HG03469 (cell line): ENCODE measurements at regions not wholly inside any gene's neighbourhood (a gene's known extent, or its start where the extent isn't known, plus 50 kb on each side); places are given as distances from the start of the nearest gene placed in this dataset.
"Not testable (repeated sequence)": the region's sequence is repeated elsewhere in the genome, so short reads cannot be mapped to it uniquely, and the experiment has no call there.

Experiments used
- ATAC-seq: cut with Tn5 transposase; IDR thresholded peaks from one replicate; pipeline ENCODE4 v1.9.1; 2021; ENCODE audit warnings: mild to moderate bottlenecking, moderate library complexity, moderate number of reproducible peaks; ENCODE audit not compliant: unreplicated experiment

DNA sequence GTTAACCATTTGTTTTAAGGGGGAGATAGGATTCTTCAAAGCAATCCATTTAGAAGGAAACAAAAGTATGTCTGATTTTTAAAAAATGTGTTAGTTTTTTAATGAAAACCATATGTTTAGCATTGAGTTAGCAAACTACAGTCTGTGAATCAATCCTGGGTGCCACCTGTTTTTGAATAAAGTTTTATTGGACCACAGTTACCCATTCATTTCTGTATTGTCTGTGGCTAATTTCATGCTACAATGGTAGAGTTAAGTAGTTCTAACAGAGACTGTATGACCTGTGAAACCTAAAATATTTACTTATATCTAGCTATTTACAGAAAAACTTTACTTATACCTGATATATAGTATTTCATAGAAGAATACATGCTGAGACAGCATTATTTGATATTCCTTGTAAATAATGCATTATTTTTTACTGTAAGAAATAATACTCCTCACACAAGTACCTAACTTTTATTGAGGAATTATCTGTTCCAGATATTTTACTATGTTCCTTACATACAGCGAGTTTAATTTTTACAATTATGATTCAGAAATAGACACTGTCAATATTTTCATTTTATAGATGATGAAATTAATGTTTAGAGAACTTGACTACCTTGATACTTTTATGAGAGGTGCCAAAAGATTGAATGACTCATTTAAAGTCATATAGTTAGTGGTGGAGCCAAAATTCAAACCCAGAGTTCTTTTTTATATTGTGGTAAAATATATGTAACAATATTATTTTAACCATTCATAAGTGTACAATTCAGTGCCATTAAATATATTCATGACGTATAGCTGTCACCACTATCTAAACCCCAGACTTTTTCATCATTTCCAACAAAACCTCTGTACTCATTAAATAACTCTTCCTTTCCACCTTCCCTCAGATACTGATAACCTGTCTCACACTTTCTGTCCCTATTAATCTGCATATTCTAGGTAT is 122.0 kb downstream of the GLUD2 start:
- no peak for ATAC-seq

DNA sequence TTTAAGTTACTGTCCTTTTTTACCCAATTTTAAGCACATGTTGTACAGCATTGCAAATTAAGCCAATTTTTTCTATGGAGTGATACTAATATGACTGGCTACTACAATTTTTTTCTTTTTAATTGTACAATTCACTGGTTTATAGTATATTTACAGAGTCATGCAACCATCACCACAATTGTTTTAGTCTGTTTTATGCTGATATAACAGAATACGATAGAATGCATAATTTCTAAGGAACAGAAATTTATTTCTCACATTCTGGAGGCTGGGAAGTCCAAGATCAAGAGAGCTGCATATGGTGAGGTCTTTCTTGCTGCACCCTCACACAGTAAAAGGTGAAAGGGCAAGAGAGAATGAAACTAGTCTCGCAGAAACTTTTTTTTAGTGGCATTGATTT is 125.3 kb downstream of the GLUD2 start:
- ATAC-seq: no peak

DNA sequence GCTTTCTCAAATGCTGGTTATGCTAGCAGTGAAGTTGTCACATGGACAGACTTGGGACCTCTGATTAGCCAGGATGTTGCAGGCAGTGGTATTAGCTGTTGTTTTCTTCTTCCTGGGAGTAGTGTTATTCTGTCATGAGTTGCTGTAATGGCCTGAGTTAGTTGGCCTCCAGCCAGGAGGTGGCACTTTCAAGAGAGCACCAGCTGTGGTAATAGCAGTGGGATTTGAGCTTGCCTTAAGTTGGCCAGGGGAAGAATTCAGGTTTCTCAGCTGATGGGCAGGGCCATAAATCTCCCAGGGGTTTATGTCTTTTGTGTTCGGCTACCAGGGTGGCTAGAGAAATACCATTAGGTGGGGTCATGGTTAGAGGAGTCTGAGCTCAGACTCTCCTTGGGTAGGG is 132.6 kb downstream of the GLUD2 start:
- no peak for ATAC-seq

DNA sequence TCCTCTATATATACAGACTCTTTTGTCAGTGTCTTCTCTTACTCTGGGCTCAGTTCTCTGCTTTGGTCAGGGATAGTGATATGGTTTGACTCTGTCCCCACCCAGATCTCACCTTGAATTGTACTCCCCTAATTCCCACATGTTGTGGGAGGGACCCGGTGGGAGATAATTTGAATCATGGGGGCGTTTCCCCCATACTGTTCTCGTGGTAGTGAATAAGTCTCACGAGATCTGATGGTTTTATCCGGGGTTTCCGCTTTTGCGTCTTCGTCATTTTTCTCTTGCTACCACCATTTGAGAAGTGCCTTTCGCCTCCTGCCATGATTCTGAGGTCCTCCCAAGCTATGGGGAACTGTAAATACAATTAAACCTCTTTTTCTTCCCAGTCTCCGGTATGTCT is 144.4 kb downstream of the GLUD2 start:
- no peak for ATAC-seq

DNA sequence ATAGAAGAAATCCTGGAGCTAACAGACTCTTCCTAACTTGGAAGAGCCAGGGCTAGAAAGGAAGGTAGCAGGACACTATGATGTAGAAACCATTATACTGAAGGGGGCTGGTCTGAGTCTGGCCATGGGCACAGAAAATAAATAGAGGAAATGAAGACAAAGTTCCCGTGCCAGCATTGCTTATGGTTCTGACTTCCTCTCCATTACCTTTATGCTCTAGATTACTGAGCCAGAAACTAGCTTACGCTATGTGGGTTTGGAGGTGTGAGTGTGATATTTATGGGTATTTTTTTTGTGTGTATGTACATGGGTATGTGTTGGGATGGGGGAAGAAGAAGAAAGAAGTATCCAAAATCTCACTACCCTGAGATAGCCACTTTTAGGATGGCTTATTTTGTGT is 148.3 kb downstream of the GLUD2 start:
- ATAC-seq: no peak

DNA sequence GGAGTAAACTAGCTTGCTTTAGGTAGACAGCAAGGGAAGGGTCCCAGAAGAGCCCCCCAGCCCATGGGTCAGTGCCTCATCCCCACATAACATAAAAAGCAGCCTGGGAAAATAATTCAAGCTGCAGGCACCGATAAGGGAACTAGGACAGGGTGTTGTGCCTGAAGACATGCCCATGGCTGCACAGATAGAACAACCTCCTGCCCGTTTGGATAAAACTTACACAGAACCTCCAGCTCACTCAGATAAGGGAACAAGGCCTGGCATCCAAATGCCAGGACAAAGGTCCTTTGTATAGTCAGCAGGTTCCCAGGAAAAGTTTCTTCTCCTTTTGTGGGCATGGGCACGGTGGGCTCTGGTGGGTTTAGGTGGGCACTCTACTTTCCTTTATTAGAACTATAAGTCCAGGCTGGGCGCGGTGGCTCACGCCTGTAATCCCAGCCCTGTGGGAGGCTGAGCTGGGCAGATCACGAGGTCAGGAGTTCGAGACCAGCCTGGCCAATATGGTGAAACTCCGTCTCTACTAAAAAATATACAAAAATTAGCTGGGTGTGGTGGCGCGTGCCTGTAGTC is 149.5 kb downstream of the GLUD2 start:
- not testable (repeated sequence) for ATAC-seq

DNA sequence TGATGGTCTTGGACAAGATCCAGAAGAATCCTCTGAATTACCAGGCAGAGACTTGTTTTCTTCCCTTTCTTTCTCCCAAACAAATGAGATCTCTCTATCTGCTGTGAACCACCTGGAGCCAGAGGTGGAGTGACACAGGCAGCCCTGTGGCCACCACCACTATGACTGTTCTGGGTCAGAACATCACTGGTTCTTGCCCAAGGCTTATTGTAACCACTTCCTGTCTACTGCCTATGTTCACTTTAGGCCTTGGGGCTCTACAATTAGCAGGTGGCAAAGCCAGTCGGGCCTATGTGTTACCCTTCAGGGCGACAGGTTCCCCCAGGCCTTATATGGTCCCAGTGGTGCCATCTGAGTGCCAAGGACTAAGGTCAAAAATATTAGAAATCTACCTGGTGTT is 161.2 kb downstream of the GLUD2 start:
- ATAC-seq: no peak

DNA sequence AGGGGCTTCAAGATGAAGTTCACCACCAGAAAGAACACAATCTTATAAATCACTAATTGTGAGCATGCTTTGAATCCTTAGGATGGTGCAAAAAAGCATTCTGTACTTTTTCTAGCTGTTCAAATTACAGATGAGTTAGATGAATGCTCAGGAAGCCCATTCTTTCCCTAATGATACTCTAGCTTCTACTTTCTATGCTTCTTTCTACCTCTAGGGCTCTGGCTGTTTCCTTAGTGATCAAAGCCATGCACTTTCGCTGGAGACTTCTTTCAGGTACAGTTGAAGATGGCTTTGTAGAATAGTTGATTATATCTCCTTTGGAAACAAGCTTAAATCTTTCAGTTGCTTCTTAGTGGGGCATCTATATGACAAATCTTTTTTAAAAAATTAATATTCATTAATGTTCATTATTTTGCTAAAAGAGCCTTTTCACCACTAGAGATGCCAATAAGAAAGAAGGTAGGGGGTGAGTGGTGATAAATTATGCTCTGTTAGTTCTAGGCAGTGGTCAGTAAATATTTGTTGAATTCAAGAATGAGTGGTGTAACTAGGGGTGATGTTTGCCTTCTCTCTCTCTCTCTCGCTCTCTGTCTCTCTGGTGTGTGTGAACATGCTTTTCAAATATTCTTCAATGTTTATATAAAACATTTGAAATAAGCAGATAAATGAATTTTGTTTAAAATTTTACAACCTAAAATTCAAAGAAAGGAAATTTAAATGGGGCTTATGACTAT is 169.4 kb downstream of the GLUD2 start:
- no peak for ATAC-seq

DNA sequence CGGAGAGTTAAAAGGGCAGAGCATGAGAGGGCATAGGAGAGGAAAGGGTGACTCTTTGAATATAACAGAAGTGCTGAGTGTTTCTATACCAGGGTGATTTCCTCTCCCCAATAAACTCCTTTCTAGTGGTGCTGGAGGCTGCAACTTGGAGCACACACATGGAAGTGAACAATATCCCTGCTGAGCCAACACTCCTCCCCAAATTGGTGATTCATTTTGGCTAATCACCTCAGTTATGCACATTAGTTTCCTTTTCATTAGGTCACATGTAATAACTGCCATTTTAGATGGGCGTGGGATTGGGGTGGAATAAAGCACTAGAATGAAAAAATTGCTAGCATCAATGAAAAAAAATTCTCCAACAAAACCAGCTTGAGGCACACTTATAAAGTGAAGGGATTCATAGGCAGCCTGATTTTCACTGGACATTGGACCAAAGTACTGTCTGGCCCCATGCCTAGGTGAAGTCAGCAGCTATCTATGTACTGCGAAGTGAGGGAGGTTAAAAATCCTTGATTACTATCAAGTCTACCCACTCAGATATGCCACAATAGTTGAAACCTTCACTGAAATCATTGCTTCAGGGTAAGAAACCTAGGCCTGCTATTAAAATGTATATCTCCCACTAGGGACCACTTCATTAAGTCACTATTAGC is 174.0 kb downstream of the GLUD2 start:
- ATAC-seq: no peak

DNA sequence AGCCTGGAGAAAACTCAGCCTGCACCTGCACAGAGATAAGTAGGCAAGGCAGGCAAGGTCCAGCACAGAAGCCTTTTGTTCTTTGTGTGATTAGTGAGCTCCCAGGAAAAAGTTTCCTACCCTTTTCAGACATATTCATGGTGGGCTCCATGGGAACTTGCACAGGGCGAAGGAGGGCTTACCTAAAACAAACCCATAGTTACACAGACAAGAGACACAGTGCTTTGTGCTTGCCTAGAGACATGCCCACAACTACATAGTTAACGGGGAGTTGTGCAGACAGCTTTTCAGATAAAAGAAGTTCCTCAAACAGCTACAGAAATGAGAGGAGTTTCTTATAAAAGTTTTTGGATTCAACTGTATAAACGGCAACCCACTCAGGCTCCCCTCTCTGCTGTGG is 180.5 kb downstream of the GLUD2 start:
- ATAC-seq: no peak

DNA sequence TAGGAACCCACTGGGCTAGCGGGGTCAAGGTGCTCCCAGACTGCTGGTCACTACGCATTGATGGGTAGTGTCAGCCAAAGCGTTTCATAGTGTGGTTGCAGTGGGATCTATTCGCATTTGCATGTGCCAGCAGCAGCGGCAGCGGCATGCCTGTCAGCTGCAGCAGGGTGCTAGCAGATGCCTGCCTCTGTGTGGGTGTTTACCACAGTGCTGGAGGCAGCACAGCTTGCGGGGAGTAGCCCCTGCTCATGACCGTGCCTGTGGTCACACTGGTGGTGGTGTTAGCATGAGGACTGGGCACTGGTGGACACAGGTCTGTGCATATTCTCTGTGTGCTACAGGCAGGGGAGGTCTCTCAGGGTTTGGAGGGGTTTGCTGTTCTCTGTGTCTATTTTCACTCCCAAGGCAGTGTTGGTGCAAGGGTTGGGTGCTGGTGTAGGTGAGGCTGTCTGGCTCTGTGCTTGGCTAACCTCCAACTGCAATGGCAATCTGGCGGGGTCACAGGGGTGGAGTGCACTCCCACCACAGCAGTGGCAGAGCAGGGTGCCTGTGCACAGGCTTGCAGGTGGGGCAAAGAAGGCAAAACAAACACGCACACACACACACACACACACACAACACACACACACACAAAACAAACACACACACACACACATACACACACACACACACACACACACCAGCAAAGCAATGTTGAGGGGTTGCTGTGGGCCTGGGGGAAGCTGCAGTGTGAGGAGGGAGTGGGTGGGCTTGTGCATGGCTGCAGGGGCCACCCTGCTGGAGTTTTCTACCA is 184.4 kb downstream of the GLUD2 start:
- ATAC-seq: no peak

DNA sequence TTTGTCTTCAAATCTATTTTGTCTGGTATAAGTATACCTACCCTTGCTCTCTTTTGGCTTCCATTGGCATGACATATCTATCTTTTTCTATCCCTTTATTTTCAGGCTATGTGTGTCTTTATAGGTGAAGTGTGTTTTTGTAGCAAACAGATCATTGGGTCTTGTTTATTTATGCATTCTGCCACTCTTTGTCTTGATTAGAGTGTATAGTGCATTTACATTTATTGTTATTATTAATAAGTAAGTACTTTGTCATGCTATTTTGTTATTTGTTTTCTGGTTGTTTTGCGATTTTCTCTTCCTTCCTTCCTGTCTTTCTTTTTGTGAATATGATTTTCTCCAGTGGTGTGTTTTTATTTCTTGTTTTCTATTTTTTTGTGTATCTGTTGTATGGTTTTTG is 188.6 kb downstream of the GLUD2 start:
- ATAC-seq: no peak

DNA sequence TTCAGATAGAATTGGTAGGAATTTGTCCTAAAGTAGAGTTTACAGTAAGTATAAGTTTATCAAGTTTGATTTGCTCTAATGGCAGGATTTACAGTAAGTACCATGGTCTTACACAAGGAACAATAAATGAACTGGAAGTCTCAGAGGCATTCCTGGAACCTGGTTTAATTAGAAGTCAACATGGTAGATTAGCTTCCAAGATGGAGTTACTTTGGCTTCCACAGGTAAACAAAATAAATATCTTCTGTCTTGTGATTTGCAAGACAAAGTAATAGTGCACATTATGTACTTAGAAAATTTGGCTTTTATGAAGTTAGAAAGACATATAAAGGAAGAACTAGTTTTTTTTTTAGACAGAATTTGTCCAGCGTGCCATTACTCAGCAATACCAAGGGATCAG is 190.7 kb downstream of the GLUD2 start:
- ATAC-seq: no peak

DNA sequence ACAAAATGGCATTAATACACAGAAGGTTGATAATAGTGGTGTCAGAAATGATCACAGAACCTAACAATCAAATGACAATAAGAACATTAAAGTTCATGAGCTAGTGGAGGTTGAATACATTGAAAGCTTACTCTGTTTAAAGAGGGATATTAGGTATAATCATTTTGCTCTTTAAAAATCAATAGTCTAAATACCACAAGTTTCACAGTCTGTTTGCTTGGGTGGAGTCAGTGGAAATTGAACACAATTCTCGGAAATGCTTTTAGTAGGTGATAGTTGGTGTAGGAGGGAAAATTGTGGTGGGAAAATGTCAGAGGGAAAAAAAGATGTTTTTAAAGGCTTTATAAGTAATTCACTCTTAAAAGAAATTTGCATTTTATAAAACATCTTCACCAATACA is 197.1 kb downstream of the GLUD2 start:
- no peak for ATAC-seq

DNA sequence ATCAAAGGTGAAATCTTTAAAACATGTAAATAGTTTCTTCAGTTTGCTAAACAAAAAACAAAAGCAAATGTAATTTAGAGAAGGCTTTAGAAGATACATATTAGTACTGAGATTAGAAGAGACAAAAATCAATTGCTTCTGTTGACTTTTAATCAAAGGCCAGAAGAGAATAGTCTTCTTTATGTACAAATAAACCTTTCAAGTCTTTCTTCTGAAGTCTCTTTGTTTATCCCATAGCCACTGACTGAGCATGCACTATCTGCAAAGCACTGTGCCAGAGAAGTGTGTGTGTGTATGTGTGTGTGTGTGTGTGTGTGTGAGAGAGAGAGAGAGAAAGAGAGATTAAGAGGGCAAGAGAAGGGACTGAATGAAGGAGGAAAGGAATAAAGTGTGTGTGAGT is 198.4 kb downstream of the GLUD2 start:
- no peak for ATAC-seq

DNA sequence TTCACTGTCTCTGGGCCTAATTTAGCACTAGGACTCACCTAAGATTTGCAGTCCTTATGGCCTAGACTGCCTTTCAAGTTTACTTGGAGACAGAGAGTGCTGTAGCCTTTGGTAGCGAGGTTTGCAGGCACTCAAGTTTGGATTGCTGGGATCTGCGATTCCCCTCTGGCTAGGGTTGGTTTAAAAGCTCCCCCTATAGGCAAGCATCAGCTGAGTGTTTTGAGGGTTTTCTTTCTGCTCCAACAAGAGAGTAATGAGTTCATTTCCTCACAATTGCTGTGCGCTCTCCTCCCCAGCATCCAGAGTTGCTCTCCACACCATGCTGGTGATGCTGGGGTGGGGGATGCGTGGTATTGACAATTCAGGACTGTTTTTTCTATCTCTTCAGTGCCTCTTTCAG is 206.9 kb downstream of the GLUD2 start:
- ATAC-seq: no peak

DNA sequence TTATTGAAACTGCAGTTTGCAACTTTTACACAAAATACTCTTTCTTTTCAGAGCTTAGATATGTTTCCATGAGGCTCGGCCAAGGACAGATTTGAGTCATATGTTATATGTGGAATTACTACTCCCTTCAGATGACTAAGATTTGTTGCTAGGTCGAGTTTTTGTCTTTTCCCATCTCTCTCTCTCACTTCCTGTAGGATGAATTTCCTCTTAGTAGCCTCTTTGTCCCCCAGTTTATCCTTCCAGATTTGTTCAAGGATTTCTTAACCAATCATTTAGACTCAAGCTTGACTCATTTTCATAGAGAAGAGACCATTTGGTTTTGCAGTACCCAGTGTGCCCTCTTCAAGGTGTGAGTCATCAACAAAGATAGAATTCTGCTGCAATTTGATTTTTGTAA is 209.2 kb downstream of the GLUD2 start:
- no peak for ATAC-seq

DNA sequence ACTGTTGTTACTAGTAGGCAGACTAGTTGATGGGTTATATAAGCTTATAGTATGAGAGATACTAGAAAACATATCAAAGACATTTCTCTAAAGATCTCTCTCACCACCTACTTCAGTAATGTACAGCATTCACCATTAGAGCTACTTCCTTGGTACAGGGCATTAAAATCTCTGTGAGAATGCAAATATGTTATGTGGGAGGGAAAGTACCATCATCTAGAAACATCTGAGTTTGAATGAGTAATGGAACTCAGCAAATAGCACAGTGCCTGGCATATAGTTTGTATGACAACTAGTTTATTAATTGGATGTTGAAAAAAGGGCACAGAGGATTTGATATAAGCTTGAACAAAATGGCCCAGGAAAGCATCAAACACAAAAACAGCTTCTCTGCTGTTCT is 211.1 kb downstream of the GLUD2 start:
- ATAC-seq: no peak

DNA sequence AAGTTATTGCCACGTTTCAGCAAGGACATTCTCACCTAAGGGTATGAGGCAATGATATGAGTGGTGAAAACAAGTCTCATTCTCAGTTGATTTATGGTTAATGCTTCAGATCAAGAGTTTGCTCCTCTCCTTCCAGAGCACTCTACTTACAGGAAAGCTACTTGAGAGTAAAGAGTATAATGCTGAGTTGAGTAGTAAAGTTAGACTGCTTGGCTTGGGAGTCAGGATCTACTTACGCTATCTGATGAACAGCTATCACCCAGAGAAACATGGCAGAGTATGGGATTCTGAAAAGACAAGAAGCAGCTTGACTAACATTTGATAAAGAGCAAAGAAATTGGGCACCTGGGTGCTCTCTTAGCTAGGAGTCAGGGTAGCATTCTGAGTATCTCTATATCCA is 211.8 kb downstream of the GLUD2 start:
- no peak for ATAC-seq

DNA sequence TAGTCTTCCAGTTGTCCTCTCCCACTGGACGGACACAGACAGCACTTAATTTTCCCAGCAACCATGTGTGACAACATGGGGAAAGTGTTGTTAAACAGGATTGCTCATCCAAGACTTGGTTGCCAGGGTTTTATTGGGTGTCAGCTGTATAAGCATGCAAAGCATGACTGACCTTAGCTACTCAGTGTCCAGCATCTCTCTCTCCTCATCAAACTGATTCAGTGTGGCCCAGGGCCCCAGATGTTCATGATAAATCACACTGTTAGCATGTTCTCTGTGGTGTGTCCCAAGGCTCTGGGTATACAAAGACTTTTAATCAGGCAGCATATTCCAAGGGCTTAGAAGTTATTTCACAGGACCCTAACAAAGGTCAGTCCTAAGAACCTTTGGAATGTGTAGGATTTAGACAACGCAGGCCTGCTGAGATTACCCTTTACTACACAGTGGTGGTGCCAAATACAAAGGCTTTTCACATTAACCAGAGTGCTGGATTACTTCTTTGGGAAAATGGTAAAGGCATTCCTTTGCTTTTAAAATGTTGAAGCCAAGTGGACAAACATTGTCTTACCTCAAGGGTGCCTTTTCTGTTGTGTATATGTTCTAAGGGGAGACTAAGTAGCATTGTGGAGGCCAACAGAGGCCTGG is 213.3 kb downstream of the GLUD2 start:
- no peak for ATAC-seq
